NCI-H128 (cell line): ENCODE measurements at regions not wholly inside any gene's neighbourhood (a gene's known extent, or its start where the extent isn't known, plus 50 kb on each side); places are given as distances from the start of the nearest gene placed in this dataset.
"Not testable (repeated sequence)": the region's sequence is repeated elsewhere in the genome, so short reads cannot be mapped to it uniquely, and the experiment has no call there.

Experiments
- DNase-seq: peaks from one replicate; lab custom pipeline; 2025; ENCODE audit not compliant: unreplicated experiment; lab: John Stamatoyannopoulos, UW

GRCh38 chr17:64773386-64773835, 111.3 kb upstream of the SMURF2 start:
- DNase-seq: no peak

GRCh38 chr17:64772845-64773299, 110.8 kb upstream of the SMURF2 start:
- DNase-seq: no peak

GRCh38 chr17:64771980-64772844, 110.1 kb upstream of the SMURF2 start:
- DNase-seq: no peak

GRCh38 chr17:64769712-64770111, 107.6 kb upstream of the SMURF2 start:
- DNase-seq: no peak

- no peak for DNase-seq
Measured at GRCh38 chr17:64767269-64767997, 105.3 kb upstream of the SMURF2 start.

DNA sequence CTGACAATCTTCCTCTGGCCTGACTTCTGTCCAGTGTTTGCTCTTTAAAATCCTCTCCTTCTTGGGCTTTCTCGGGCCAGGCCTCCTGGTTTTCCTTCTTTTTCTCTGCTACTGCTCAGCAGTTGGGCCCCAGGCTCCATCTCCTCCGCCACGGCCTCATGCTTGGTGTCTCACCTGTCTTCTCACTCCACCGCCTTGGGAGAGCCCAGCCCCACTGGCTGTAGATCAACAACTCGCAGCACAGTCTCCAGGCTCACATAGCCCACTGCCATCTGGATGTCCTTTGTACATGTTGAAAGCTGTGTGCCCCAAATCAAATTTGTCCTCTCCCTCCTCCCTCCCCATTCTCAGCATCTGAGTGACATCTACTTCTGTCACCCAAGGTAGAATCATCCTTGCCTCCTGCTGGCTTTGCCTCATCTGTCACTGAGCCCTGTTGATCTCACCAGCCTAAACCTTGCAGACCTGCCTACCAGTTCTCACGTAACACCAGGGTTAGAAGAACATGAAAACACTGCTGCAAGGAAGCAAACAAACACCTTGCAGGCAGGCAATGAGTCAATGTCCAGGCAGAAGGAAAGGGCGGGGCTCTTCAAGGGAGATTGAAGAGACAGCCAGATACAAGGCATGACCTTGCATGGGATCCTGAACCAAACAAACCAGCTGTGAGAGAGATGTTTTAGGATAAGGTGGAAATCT, 103.2 kb upstream of the SMURF2 start:
- no peak for DNase-seq

GRCh38 chr17:64750891-64751677, 89.0 kb upstream of the SMURF2 start:
- no peak for DNase-seq

DNA sequence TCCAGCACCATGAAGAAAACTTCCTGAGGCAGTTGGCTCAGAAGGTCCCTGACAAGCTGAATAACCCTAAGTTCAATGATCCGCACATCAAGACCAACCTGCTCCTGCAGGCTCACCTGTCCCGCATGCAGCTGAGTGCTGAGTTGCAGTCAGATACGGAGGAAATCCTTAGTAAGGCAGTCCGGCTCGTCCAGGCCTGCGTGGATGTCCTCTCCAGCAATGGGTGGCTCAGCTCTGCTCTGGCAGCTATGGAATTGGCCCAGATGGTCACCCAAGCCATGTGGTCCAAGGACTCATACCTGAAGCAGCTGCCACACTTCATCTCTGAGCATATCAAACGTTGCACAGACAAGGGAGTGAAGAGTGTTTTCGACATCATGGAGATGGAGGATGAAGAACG, 88.4 kb upstream of the SMURF2 start:
- DNase-seq: no peak

GRCh38 chr17:64749306-64749705, 87.2 kb upstream of the SMURF2 start:
- no peak for DNase-seq

DNA sequence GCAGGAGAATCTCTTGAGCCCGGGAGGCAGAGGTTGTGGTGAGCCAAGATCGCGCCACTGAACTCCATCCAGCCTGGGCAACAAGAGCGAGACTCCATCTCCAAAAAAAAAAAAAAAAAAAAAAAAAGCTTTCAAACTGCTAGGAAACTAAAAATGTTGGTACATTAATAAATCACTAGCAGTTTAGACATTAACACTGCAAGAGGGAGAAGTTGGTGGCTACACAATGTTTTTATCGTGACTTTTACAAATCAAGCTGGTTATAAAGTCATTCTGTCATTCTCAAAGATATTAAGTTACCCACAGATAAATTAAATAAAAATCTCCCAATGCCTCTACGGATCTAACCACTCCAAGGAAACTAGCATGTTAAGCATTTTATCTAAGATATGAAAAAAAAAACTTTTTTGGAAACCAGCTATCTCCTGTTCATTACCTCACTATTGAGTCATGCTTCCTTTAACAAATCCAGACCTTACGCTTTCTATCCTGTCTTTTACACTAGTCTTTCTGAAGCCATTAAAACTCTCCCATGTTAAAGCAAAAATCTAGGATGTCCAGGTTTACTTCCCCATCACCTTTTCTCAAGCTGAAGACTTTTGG, 85.9 kb upstream of the SMURF2 start:
- no peak for DNase-seq

DNA sequence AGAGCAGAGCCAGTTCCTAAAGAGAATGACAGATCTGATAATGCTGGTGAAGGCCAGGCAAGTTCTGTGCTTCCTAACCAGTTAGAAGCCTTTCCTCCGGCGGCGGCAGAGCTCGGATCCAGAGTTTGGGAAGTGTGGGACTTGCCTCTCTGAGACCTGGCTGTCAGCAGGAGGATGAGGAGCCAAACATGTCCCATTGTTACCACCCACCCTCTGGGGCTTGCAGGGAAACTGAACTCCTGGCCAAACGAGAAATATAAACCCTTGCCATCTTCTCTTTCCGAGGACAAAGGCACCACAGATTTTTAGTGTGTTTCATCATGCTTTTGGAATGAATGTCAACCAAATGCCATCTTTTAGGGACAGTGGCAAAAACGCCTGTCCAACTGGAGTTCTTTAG, 80.2 kb upstream of the SMURF2 start:
- no peak for DNase-seq

GRCh38 chr17:64741916-64742315, 79.8 kb upstream of the SMURF2 start:
- DNase-seq: not testable (repeated sequence)

- DNase-seq: no peak
Measured at GRCh38 chr17:64741038-64741641, 79.0 kb upstream of the SMURF2 start.

GRCh38 chr17:64739316-64740058, 77.4 kb upstream of the SMURF2 start:
- no peak for DNase-seq

- no peak for DNase-seq
Measured at GRCh38 chr17:64736804-64737492, 74.8 kb upstream of the SMURF2 start.

DNA sequence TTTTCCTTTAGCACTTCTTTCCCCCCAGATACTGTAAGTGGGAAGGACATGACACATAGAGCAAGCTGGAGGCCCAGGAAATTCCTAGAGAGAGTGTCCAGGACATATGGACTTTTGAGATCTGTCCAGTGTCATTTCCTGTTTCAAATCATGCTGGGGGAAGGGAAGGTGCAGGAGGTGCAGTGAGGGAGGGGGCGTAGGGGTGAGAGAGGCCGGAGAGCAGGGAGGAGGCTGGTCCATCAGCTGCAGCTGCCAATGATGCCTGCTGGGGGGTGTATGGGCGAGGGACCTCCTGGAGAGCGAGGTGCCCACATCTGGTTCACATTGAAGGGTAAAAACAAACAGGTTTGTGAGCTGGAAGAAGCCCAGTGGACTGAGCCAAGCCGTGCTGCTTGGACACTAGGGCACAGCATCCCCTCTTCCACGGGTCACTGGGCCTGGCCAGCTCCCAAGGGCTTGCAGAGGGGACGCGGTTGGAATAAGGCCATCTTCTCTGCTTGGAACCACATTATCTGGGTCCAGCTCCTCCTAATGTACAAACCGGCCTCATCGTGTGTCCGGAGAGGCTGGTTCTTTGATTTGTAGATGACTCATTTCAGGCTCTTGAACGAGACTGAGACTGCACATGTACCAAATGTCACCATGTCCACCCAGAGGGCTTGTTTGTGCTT, 70.4 kb upstream of the SMURF2 start:
- no peak for DNase-seq

DNA sequence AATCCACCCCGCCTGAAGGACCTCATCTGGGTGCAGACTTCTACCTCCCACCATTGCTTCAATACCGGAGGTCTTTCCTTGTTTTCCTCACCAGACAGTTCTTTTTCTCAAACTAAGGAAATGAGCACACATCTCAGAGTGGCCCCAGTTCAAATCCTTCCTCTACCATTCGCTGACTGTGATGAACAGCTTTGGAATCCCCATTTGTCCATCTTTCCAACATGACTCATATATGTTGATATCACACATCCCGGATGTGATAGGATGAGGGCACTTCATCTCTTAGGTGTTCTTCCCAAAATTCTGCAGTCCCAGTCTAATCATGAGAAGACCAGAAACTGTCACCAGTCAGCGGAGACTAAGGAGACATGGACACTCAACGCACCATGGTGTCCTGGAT, 67.9 kb upstream of the SMURF2 start:
- not testable (repeated sequence) for DNase-seq

DNA sequence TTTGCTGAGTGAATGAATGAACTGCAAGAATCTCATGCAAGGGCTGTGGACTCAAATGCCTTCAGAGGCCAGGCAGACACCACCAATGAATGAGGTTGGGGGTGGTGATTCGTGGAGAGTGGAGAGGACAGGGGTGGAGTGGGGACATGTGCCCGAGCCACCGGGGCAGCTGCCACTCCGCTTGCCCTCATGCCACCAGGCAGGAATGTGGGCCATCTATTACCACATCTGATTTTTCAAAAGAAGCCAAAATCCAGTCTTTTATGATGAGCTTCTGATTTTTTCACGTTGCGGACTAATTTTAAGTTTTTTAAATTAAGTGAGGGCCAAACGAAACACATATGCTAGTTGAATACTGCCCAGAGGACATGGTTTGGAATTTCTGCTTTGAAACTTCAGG, 67.1 kb upstream of the SMURF2 start:
- no peak for DNase-seq
